ENCODE measurements at regions not wholly inside any gene's neighbourhood (a gene's known extent, or its start where the extent isn't known, plus 50 kb on each side); places are given as distances from the start of the nearest gene placed in this dataset.

DNA sequence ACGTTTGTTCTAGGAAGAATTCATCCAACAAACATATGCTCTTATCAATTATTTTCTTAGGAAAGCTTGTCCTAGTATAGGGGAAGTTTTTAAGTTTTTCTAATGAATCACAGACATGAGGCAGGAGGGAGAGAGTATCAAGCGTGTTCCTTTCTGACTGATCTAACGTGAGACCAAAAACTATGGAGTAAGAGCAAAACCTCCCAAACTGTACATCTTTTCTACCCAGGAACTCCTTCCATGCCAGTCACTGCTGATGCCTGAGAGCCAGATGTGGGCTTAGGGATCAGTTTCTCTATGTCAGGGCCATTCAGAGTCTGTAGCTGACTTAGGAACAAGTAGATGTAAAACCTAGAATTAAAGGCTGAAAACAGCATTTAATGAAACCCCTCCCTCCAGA lies 51.7 kb upstream of the NFIB start:
- Histone ChIP-seq H3K4me2 (no peak overlapping the region), H3K27ac (no peak overlapping the region)
- TF ChIP-seq, protein P1, sequence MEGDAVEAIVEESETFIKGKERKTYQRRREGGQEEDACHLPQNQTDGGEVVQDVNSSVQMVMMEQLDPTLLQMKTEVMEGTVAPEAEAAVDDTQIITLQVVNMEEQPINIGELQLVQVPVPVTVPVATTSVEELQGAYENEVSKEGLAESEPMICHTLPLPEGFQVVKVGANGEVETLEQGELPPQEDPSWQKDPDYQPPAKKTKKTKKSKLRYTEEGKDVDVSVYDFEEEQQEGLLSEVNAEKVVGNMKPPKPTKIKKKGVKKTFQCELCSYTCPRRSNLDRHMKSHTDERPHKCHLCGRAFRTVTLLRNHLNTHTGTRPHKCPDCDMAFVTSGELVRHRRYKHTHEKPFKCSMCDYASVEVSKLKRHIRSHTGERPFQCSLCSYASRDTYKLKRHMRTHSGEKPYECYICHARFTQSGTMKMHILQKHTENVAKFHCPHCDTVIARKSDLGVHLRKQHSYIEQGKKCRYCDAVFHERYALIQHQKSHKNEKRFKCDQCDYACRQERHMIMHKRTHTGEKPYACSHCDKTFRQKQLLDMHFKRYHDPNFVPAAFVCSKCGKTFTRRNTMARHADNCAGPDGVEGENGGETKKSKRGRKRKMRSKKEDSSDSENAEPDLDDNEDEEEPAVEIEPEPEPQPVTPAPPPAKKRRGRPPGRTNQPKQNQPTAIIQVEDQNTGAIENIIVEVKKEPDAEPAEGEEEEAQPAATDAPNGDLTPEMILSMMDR (conservative IDR thresholded peaks at IDR 0.05; ENCODE audit: low read depth, low read length): no peak

More for the DNA sequence above, 51.7 kb upstream of the NFIB start:
- Histone ChIP-seq H3K9ac (no peak overlapping the region), H3K4me3 (IDR thresholded peaks at IDR 0.05; ENCODE audit: insufficient read depth, low read depth, low read length) (no peak overlapping the region), H3K27me3 (ENCODE audit: insufficient read depth, low read depth) (no peaks in the 10 kb centered on the region), H4K20me1 (ENCODE audit: insufficient read depth) (no peaks in the 10 kb centered on the region), H3K79me2 (ENCODE audit: insufficient read depth, low read depth) (no peaks in the 10 kb centered on the region), H2AFZ (ENCODE audit: low read depth) (no peak overlapping the region), H3K36me3 (ENCODE audit: insufficient read depth) (no peaks in the 10 kb centered on the region), H3K4me1 (ENCODE audit: low read depth, poor library complexity, severe bottlenecking) (no peaks in the 10 kb centered on the region)
